T-helper 1 cell treated with Interleukin-12 subunit alpha and Interleukin-12 subunit beta and Interleukin-4 antibody, amounts not matched to agents 30 μg/mL and 1 μg/mL, for 36 hours (primary cell): ENCODE measurements at regions not wholly inside any gene's neighbourhood (a gene's known extent, or its start where the extent isn't known, plus 50 kb on each side); places are given as distances from the start of the nearest gene placed in this dataset.
"Not testable (repeated sequence)": the region's sequence is repeated elsewhere in the genome, so short reads cannot be mapped to it uniquely, and the experiment has no call there.

Source experiments
- H3K27ac Mint-ChIP-seq: one replicate; pipeline ENCODE4 v1.8.0; 2021; ENCODE audit warnings: mild to moderate bottlenecking, mixed read lengths
- H3K27me3 Mint-ChIP-seq: one replicate; pipeline ENCODE4 v1.8.0; 2021; ENCODE audit warnings: low read depth, mixed read lengths
- H3K36me3 Mint-ChIP-seq: one replicate; pipeline ENCODE4 v1.8.0; 2021; ENCODE audit warnings: low read depth, mixed read lengths
- H3K4me1 Mint-ChIP-seq: one replicate; pipeline ENCODE4 v1.8.0; 2021; ENCODE audit warnings: low read depth, mixed read lengths
- H3K4me3 Mint-ChIP-seq: one replicate; pipeline ENCODE4 v1.8.0; 2021; ENCODE audit warnings: mild to moderate bottlenecking, moderate library complexity, mixed read lengths
- H3K9me3 Mint-ChIP-seq: one replicate; pipeline ENCODE4 v1.8.0; 2021; ENCODE audit warnings: mixed read lengths

DNA sequence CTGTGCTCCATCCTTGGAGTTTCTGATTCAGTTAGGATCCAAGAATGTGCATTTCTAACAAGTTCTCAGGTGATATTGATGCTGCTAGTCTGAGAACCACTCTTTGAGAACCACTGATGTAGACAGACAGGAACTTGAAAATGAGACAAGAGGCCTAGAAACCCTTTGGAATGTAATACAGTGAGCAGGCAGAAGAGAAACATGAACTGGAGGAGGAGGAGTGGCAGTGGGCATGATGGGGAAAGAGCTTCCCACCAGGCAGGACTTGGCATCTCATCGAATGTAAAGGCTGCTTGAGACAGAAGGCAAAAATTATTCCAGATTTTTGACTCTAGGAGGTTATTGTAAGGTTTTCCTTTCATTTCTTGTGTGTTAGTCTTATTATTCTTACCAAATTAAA is 295.8 kb upstream of the SGCD start:
- no peaks in the 10 kb centered on the region for H3K9me3 Mint-ChIP-seq
- no peak overlapping the region for H3K27ac Mint-ChIP-seq
- H3K27me3 Mint-ChIP-seq = no peaks in the 10 kb centered on the region
- no peaks in the 10 kb centered on the region for H3K36me3 Mint-ChIP-seq
- H3K4me1 Mint-ChIP-seq = no peaks in the 10 kb centered on the region
- no peak overlapping the region for H3K4me3 Mint-ChIP-seq

GRCh38 chr5:156036640-156037039 is 290.3 kb upstream of the SGCD start:
- Mint-ChIP-seq H3K9me3 (no peaks in the 10 kb centered on the region), H3K4me1 (no peaks in the 10 kb centered on the region), H3K27ac (no peak overlapping the region), H3K27me3 (no peaks in the 10 kb centered on the region), H3K4me3 (no peak overlapping the region), H3K36me3 (no peaks in the 10 kb centered on the region)

DNA sequence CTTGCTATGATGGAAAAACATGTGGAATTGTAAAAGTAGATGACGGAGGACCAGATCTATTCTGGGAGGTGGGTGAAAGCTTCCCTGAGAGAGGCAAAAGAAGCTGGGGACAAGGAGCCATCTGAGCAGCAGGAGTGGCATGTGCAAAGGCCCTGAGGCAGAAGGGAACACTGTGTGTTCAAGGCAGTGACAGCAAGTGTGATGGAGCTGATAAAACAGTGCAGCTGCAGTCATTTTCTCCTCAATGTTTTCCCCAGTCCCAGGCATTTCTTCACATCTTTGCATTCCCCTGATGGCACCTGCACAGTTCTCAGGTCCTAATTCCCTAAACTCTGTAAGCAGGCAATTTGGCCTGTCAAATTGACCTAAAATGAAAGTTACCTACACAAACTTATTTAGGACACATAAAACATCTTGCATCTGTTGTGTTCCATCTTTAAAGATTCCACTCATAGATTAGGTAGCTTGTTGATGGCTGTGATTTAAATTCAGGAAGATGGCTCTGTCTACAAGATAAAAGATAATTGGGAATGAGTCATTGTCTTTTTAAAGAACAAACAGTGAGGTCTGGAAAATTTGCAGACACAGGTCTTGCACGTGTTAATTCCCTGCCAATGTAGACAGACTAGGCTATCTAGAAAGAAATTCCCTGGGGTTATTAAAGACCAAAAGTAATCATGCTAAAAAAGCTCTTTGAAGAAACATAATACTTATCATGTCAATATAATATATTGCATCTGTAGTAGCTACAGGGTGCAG is 289.6 kb upstream of the SGCD start:
- Mint-ChIP-seq H3K4me3 (no peak overlapping the region), H3K4me1 (no peaks in the 10 kb centered on the region), H3K27ac (no peak overlapping the region), H3K9me3 (no peaks in the 10 kb centered on the region), H3K36me3 (no peaks in the 10 kb centered on the region), H3K27me3 (no peaks in the 10 kb centered on the region)

- H3K9me3 Mint-ChIP-seq = no peaks in the 10 kb centered on the region
- no peak overlapping the region for H3K4me3 Mint-ChIP-seq
- H3K27me3 Mint-ChIP-seq = no peaks in the 10 kb centered on the region
- no peaks in the 10 kb centered on the region for H3K4me1 Mint-ChIP-seq
- H3K27ac Mint-ChIP-seq = no peak overlapping the region
- H3K36me3 Mint-ChIP-seq = no peaks in the 10 kb centered on the region
Measured at GRCh38 chr5:156042726-156043125, 284.2 kb upstream of the SGCD start.

DNA sequence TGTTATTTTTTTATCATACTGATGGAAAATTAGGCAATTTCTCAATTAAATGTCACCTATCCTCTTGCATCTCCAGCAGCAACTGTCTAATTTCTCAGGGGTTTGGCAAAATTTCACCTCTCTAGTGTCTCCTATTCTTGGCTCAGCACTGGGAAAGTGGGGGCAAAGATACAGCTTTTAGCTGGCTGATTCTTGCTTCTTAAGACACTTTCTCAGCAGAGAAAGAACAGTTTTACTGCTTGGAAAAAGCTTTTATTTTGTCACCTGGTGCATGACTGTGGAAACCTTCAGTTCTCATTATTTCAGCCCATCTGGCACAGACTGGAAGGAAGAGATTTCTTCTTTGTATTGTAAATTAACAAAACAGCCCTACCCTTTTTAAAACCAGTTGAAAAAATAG is 283.6 kb upstream of the SGCD start:
- H3K36me3 Mint-ChIP-seq = no peaks in the 10 kb centered on the region
- H3K9me3 Mint-ChIP-seq = no peaks in the 10 kb centered on the region
- no peaks in the 10 kb centered on the region for H3K4me1 Mint-ChIP-seq
- no peak overlapping the region for H3K27ac Mint-ChIP-seq
- H3K27me3 Mint-ChIP-seq = no peaks in the 10 kb centered on the region
- no peak overlapping the region for H3K4me3 Mint-ChIP-seq

DNA sequence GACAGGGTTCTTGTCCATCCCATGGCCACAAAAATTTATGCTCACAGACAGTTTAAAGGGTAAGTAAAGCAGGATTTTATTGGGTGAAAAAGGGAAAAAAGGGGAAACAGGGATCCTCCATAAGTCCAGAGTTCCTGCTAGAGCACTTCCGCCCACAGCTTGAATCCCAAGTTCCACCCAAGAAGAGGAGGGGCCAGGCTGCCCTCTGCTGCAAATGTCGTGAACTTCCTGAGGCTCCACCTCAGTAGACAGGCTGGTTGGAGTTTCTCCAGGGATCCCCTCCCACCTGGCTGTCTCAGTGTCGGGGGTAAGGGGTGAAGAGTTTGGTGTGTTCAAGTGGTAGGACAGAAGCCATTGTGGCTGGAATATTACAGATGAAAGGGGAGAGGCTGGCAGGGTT is 275.0 kb upstream of the SGCD start:
- no peaks in the 10 kb centered on the region for H3K27me3 Mint-ChIP-seq
- H3K4me1 Mint-ChIP-seq = no peaks in the 10 kb centered on the region
- peaks cover 3% of the 10 kb centered on the region for H3K9me3 Mint-ChIP-seq
- H3K36me3 Mint-ChIP-seq = no peaks in the 10 kb centered on the region
- no peak overlapping the region for H3K4me3 Mint-ChIP-seq
- no peak overlapping the region for H3K27ac Mint-ChIP-seq

DNA sequence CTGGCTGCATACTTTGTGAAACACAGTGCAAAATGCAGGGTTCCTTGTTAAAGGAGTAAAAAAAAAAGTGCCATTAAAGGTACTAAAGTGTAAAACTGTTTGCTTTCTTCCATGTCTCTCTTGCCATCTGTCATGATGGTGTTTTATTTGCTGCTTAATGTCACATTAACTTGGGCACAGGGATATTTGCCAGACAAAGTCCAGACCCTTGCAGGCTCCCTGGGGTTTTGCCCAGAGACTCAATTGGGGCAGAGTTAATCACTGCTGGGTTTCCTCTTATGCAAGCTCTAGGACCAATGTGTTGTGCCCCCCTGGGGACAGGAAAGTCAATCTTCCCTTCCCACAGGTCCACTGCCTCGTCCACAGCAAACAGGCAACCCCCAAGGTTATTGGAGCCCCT is 274.3 kb upstream of the SGCD start:
- Mint-ChIP-seq H3K4me1 (no peaks in the 10 kb centered on the region), H3K36me3 (no peaks in the 10 kb centered on the region), H3K4me3 (no peak overlapping the region), H3K27me3 (no peaks in the 10 kb centered on the region), H3K9me3 (peaks cover 3% of the 10 kb centered on the region), H3K27ac (no peak overlapping the region)

GRCh38 chr5:156053056-156053455 is 273.9 kb upstream of the SGCD start:
- no peaks in the 10 kb centered on the region for H3K27me3 Mint-ChIP-seq
- no peak overlapping the region for H3K4me3 Mint-ChIP-seq

GRCh38 chr5:156076912-156077311 is 250.1 kb upstream of the SGCD start:
- no peaks in the 10 kb centered on the region for H3K27me3 Mint-ChIP-seq
- no peak overlapping the region for H3K27ac Mint-ChIP-seq
- H3K4me3 Mint-ChIP-seq = no peak overlapping the region
- H3K4me1 Mint-ChIP-seq = no peaks in the 10 kb centered on the region
- H3K9me3 Mint-ChIP-seq = peaks cover 13% of the 10 kb centered on the region
- no peaks in the 10 kb centered on the region for H3K36me3 Mint-ChIP-seq

More at GRCh38 chr5:156053056-156053455, 273.9 kb upstream of the SGCD start:
- Mint-ChIP-seq H3K36me3 (no peaks in the 10 kb centered on the region), H3K27ac (no peak overlapping the region), H3K4me1 (no peaks in the 10 kb centered on the region), H3K9me3 (peaks cover 3% of the 10 kb centered on the region)

DNA sequence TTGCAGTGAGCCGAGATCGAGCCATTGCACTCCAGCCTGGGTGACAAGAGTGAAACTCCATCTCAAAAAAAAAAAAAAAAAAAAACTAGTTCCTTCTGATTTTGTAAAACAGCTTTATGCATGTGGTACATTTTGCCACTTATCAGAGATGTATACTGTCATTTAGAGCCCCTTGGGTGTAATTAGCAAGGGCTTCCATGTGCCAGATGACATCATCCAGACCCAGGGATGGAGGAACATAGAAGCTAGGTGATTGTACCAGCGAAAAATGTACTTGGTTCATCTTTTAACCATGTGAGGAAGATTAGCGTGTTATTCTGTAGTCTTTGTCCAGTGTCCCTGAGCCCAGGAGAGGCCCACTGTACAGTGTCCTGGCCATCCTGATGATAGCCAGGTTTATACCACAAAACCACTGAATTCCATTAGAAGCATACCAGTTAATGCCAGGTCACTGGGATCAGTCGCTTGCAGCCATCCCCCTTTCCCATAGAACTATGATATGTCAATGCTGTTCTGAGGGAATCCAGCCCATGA is 239.3 kb upstream of the SGCD start:
- peaks cover 6% of the 10 kb centered on the region for H3K9me3 Mint-ChIP-seq
- H3K27me3 Mint-ChIP-seq = no peaks in the 10 kb centered on the region
- no peaks in the 10 kb centered on the region for H3K4me1 Mint-ChIP-seq
- no peaks in the 10 kb centered on the region for H3K36me3 Mint-ChIP-seq
- no peak overlapping the region for H3K27ac Mint-ChIP-seq
- no peak overlapping the region for H3K4me3 Mint-ChIP-seq

DNA sequence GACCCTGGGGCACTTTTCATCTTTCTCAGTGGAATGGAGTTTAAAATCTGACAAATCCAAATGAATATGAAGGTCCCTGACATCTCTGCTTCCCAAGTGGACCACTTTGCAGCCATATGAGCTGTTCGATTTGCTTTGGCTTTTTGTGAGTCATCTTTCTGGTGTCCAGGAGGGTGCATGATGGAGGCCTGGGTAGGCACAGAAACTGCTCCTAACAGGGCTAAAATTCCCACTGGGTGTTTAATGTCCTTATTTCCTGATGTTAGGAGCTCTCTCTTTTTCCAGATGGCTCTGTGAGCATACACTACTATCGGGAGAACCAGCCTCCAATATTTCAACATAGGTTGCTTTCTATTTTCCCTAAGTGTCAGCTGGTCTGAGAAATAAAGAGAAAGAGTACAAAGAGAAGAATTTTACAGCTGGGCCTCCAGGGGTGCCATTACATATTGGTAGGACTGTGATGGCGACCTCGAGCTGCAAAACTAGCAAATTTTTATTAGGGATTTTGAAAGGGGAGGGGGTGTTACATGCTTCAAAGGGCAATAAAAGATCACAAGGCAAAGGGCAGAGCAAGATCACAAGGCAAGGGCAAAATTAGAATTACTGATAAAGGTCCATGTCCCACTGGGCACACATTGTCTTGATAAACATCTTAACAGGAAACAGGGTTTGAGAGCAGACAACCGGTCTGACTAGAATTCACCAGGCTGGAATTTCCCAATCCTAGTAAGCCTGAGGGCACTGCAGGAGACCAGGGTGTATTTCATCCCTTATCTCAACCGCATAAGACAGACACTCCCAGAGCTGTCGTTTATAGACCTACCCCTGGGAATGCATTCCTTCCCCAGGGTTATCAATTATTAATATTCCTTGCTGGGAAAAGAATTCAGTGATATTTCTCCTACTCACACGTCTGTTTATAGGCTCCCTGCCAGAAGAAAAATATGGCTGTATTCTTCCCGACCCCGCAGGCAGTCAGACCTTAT is 236.7 kb upstream of the SGCD start:
- not testable (repeated sequence) for H3K4me3 Mint-ChIP-seq, H3K27ac Mint-ChIP-seq, H3K27me3 Mint-ChIP-seq, H3K4me1 Mint-ChIP-seq, H3K36me3 Mint-ChIP-seq
- H3K9me3 Mint-ChIP-seq = peaks cover 11% of the 10 kb centered on the region

DNA sequence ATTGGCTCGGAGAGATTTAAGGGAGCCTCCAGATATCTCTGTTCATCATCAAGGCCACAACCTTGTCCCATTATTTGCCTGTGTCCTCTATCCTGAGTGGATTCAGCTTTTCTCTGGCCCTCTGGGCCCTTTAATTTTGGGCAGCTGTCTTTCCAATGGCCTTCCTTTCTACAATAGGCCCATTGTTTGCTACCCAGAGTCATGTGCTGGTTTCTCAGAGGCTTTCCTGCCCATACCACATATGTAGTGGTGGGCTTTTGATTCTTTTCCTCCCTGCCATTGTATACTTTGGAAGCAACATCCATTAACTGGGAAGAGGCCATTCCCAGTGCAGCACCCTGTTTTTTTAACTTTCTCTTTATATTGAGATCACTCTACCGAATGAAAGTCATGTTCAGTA is 233.9 kb upstream of the SGCD start:
- Mint-ChIP-seq H3K27me3 (no peaks in the 10 kb centered on the region), H3K9me3 (peaks cover 11% of the 10 kb centered on the region), H3K4me3 (no peak overlapping the region), H3K4me1 (no peaks in the 10 kb centered on the region), H3K36me3 (no peaks in the 10 kb centered on the region), H3K27ac (no peak overlapping the region)

DNA sequence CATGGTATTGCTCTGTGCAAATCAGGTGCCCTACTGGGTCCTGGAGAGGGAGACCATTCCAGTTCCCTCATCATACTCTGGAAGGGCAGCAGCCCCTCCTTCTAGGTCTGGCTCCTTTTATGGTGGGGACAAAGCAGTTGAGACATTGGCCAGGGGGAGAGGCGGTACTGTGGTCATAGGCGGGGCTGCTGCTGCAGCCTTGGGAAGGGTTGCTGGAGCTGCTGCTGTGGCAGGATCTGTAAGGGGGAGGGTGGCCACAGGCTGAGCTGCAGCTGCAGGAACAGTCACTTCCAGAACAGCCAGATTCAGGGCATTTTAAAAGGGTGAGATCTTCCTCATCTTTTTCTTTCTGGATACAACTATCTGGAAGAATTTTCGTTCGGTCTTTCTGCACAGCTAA is 233.0 kb upstream of the SGCD start:
- Mint-ChIP-seq H3K9me3 (peaks cover 11% of the 10 kb centered on the region), H3K4me3 (no peak overlapping the region), H3K27ac (no peak overlapping the region), H3K4me1 (no peaks in the 10 kb centered on the region), H3K27me3 (no peaks in the 10 kb centered on the region), H3K36me3 (no peaks in the 10 kb centered on the region)

GRCh38 chr5:156095709-156096241 is 231.2 kb upstream of the SGCD start:
- H3K36me3 Mint-ChIP-seq = no peaks in the 10 kb centered on the region
- H3K27me3 Mint-ChIP-seq = no peaks in the 10 kb centered on the region
- H3K27ac Mint-ChIP-seq = no peak overlapping the region
- no peaks in the 10 kb centered on the region for H3K4me1 Mint-ChIP-seq
- peaks cover 5% of the 10 kb centered on the region for H3K9me3 Mint-ChIP-seq
- no peak overlapping the region for H3K4me3 Mint-ChIP-seq
